H9 (cell line): ENCODE measurements at regions not wholly inside any gene's neighbourhood (a gene's known extent, or its start where the extent isn't known, plus 50 kb on each side); places are given as distances from the start of the nearest gene placed in this dataset.

ENCODE experiments used
- DNase-seq: peaks from one replicate; pipeline ENCODE4 v3.0.0-alpha.2; 2017
- H2AFZ ChIP-seq: one replicate; pipeline ENCODE4 v1.6.1; 2013; ENCODE audit warnings: mild to moderate bottlenecking, low read length, control low read depth, moderate library complexity
- H2AK5ac ChIP-seq: 2 replicates; pipeline ENCODE4 v1.6.1; 2013; ENCODE audit warnings: low read length, control low read depth, mixed read lengths; ENCODE audit not compliant: insufficient read length
- H2BK120ac ChIP-seq: one replicate; pipeline ENCODE4 v1.6.1; 2013; ENCODE audit warnings: low read depth, mild to moderate bottlenecking, low read length, control low read depth, inconsistent platforms; ENCODE audit not compliant: poor library complexity, severe bottlenecking
- H2BK12ac ChIP-seq: 2 replicates; pipeline ENCODE4 v1.6.1; 2013; ENCODE audit warnings: low read length, control low read depth, mixed read lengths, low read depth; ENCODE audit not compliant: insufficient read length
- H2BK15ac ChIP-seq: 2 replicates; pipeline ENCODE4 v1.6.1; 2013; ENCODE audit warnings: low read depth, low read length, control low read depth
- H2BK20ac ChIP-seq: one replicate; pipeline ENCODE4 v1.6.1; 2013; ENCODE audit warnings: low read depth, mild to moderate bottlenecking, low read length, control low read depth, inconsistent platforms; ENCODE audit not compliant: poor library complexity, severe bottlenecking
- H2BK5ac ChIP-seq: 2 replicates; pipeline ENCODE4 v1.6.1; 2013; ENCODE audit warnings: low read length, control low read depth, mixed read lengths; ENCODE audit not compliant: insufficient read length
- H3K14ac ChIP-seq: 2 replicates; pipeline ENCODE4 v1.6.1; 2013; ENCODE audit warnings: low read length, control low read depth; ENCODE audit not compliant: insufficient read depth
- H3K18ac ChIP-seq: 2 replicates; pipeline ENCODE4 v1.6.1; 2013; ENCODE audit warnings: low read depth, mild to moderate bottlenecking, mixed read lengths, low read length, control low read depth; ENCODE audit not compliant: insufficient read length
- H3K23ac ChIP-seq: 2 replicates; pipeline ENCODE4 v1.6.1; 2013; ENCODE audit warnings: low read length, control low read depth, mixed read lengths, low read depth; ENCODE audit not compliant: insufficient read length
- H3K23me2 ChIP-seq: 2 replicates; pipeline ENCODE4 v1.6.1; 2013; ENCODE audit warnings: low read depth, mild to moderate bottlenecking, mixed read lengths, low read length, control low read depth; ENCODE audit not compliant: insufficient read length, poor library complexity, severe bottlenecking
- H3K27ac ChIP-seq: 2 replicates; pipeline ENCODE4 v1.5.1; 2013; ENCODE audit warnings: low read length, control low read depth, mixed read lengths, low read depth; ENCODE audit not compliant: insufficient read length
- H3K27me3 ChIP-seq: 2 replicates; pipeline ENCODE4 v1.6.1; 2013; ENCODE audit warnings: low read length, control low read depth, inconsistent platforms; ENCODE audit not compliant: insufficient read depth
- H3K4ac ChIP-seq: 2 replicates; pipeline ENCODE4 v1.6.1; 2013; ENCODE audit warnings: low read depth, mild to moderate bottlenecking, control low read depth, inconsistent platforms, low read length, moderate library complexity
- H3K4me1 ChIP-seq: 2 replicates; pipeline ENCODE4 v1.6.1; 2013; ENCODE audit warnings: low read length, control low read depth, inconsistent platforms; ENCODE audit not compliant: insufficient read depth
- H3K4me2 ChIP-seq: 2 replicates; pipeline ENCODE4 v1.6.1; 2013; ENCODE audit warnings: low read length, control low read depth, mixed read lengths; ENCODE audit not compliant: insufficient read length, insufficient read depth
- H3K56ac ChIP-seq: 2 replicates; pipeline ENCODE4 v1.6.1; 2013; ENCODE audit warnings: low read depth, mild to moderate bottlenecking, mixed read lengths, low read length, control low read depth; ENCODE audit not compliant: insufficient read length
- H3K79me1 ChIP-seq: 2 replicates; pipeline ENCODE4 v1.6.1; 2013; ENCODE audit warnings: low read depth, mild to moderate bottlenecking, moderate library complexity, low read length, control low read depth, inconsistent platforms; ENCODE audit not compliant: insufficient read depth, poor library complexity, severe bottlenecking
- H3K79me2 ChIP-seq: 2 replicates; pipeline ENCODE4 v1.6.1; 2013; ENCODE audit warnings: low read length, control low read depth, inconsistent platforms; ENCODE audit not compliant: insufficient read depth
- H3K9ac ChIP-seq: 2 replicates; pipeline ENCODE4 v1.6.1; 2013; ENCODE audit warnings: low read length, control low read depth, mixed read lengths; ENCODE audit not compliant: insufficient read length; ENCODE audit errors: extremely low read depth
- H3K9me3 ChIP-seq: one replicate; pipeline ENCODE4 v1.6.1; 2013; ENCODE audit warnings: low read depth, low read length, inconsistent platforms; ENCODE audit not compliant: control insufficient read depth
- H3T11ph ChIP-seq: one replicate; pipeline ENCODE4 v1.6.1; 2013; ENCODE audit warnings: mild to moderate bottlenecking, low read length, control low read depth, inconsistent platforms
- H4K20me1 ChIP-seq: one replicate; pipeline ENCODE4 v1.6.1; 2013; ENCODE audit not compliant: control insufficient read depth, insufficient read length, insufficient read depth
- H4K5ac ChIP-seq: 2 replicates; pipeline ENCODE4 v1.6.1; 2013; ENCODE audit warnings: low read depth, mild to moderate bottlenecking, mixed read lengths, low read length, control low read depth; ENCODE audit not compliant: insufficient read length
- H4K8ac ChIP-seq: replicated peaks from 2 replicates; pipeline ENCODE4 v1.6.1; 2013; ENCODE audit warnings: low read length, control low read depth, mixed read lengths, low read depth; ENCODE audit not compliant: insufficient read length
- H4K91ac ChIP-seq: 2 replicates; pipeline ENCODE4 v1.6.1; 2013; ENCODE audit warnings: low read depth, mild to moderate bottlenecking, moderate library complexity, mixed read lengths, low read length, control low read depth; ENCODE audit not compliant: insufficient read length
- H3K27ac Mint-ChIP-seq, 3 experiments: 2 replicates in 2 of 3; 3 replicates in 1 of 3; pipeline ENCODE4 v1.8.0; 2020 to 2021; ENCODE audit warnings: mixed read lengths in 3 of 3, mild to moderate bottlenecking in 1 of 3, moderate library complexity in 1 of 3
- H3K27me3 Mint-ChIP-seq: 2 replicates; pipeline ENCODE4 v1.8.0; 2021; ENCODE audit warnings: low read depth, mild to moderate bottlenecking, moderate library complexity, mixed read lengths
- H3K36me3 Mint-ChIP-seq, 3 experiments: 2 replicates in 2 of 3; 3 replicates in 1 of 3; pipeline ENCODE4 v1.8.0; 2020 to 2021; ENCODE audit warnings: low read depth in 3 of 3, mixed read lengths in 3 of 3; ENCODE audit not compliant: insufficient read depth in 1 of 3
- H3K4me1 Mint-ChIP-seq, 2 experiments: 2 replicates each; pipeline ENCODE4 v1.8.0; 2020; ENCODE audit warnings: mixed read lengths in 2 of 2
- H3K4me3 Mint-ChIP-seq, 2 experiments: 2 replicates in 1 of 2; 3 replicates in 1 of 2; pipeline ENCODE4 v1.8.0; 2020 to 2021; ENCODE audit warnings: mild to moderate bottlenecking in 2 of 2, mixed read lengths in 2 of 2, moderate library complexity in 1 of 2
- H3K9me3 Mint-ChIP-seq, 2 experiments: 2 replicates in 1 of 2; 3 replicates in 1 of 2; pipeline ENCODE4 v1.8.0; 2020; ENCODE audit warnings: mild to moderate bottlenecking in 2 of 2, mixed read lengths in 2 of 2, moderate library complexity in 1 of 2
- TF ChIP-seq, protein P1 (sequence below): fragments of 200-600 bp; sonication (generic); conservative IDR thresholded peaks from 3 replicates; pipeline ENCODE4 v1.8.0; 2021; ENCODE audit warnings: antibody characterized with exemption, mild to moderate bottlenecking

DNA sequence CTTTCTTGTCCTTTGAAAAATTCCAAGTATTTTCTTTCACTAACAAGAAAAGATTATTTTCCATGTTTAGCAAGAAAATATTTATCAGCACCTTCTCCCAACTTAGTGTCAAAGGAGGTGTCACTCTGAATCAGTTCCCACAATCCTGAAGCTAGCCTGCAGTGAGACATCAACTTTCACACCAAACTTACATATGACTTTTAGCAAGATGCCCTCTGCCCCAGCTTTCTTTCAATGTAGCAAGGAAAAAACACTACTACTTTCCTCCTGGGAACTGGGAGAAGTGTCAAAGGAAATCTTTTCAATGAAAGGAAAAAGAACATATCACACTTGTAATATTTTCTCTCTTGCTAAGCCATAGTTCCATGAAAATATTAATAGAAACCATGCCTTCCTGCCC is 50.9 kb upstream of the PALMD start:
- H2BK5ac ChIP-seq = no peak overlapping the region
- no peak overlapping the region for H2AK5ac ChIP-seq
- no peak overlapping the region for H3K4ac ChIP-seq
- H3K14ac ChIP-seq = no peak overlapping the region
- no peak overlapping the region for H2BK12ac ChIP-seq
- H4K5ac ChIP-seq = no peak overlapping the region
- Mint-ChIP-seq H3K9me3 (no peaks in the 10 kb centered on the region; a peak in 1 of 5 replicates), H3K36me3 (no peaks in the 10 kb centered on the region), H3K4me1 (no peaks in the 10 kb centered on the region), H3K4me3 (no peak overlapping the region), H3K27me3 (no peaks in the 10 kb centered on the region), H3K27ac (no peak overlapping the region)
- no peak for DNase-seq
- no peak overlapping the region for H2BK15ac ChIP-seq
- no peaks in the 10 kb centered on the region for H3K23me2 ChIP-seq
- no peak overlapping the region for H4K8ac ChIP-seq
- no peak overlapping the region for H3K56ac ChIP-seq
- no peaks in the 10 kb centered on the region for H3K27me3 ChIP-seq
- no peaks in the 10 kb centered on the region for H3K79me2 ChIP-seq
- H2BK120ac ChIP-seq = no peak overlapping the region
- H3K4me2 ChIP-seq = no peak overlapping the region
- no peak overlapping the region for H3K9ac ChIP-seq
- no peak overlapping the region for H4K91ac ChIP-seq
- H3K79me1 ChIP-seq = no peaks in the 10 kb centered on the region
- TF ChIP-seq, protein P1, sequence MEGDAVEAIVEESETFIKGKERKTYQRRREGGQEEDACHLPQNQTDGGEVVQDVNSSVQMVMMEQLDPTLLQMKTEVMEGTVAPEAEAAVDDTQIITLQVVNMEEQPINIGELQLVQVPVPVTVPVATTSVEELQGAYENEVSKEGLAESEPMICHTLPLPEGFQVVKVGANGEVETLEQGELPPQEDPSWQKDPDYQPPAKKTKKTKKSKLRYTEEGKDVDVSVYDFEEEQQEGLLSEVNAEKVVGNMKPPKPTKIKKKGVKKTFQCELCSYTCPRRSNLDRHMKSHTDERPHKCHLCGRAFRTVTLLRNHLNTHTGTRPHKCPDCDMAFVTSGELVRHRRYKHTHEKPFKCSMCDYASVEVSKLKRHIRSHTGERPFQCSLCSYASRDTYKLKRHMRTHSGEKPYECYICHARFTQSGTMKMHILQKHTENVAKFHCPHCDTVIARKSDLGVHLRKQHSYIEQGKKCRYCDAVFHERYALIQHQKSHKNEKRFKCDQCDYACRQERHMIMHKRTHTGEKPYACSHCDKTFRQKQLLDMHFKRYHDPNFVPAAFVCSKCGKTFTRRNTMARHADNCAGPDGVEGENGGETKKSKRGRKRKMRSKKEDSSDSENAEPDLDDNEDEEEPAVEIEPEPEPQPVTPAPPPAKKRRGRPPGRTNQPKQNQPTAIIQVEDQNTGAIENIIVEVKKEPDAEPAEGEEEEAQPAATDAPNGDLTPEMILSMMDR = no peak
- no peak overlapping the region for H2AFZ ChIP-seq
- H3T11ph ChIP-seq = no peak overlapping the region
- H3K4me1 ChIP-seq = no peaks in the 10 kb centered on the region
- no peak overlapping the region for H3K18ac ChIP-seq
- H3K23ac ChIP-seq = no peak overlapping the region
- no peak overlapping the region for H3K27ac ChIP-seq
- H4K20me1 ChIP-seq = no peaks in the 10 kb centered on the region
- no peak overlapping the region for H2BK20ac ChIP-seq
- no peaks in the 10 kb centered on the region for H3K9me3 ChIP-seq
